OCI-LY7 (cell line): ENCODE measurements at regions not wholly inside any gene's neighbourhood (a gene's known extent, or its start where the extent isn't known, plus 50 kb on each side); places are given as distances from the start of the nearest gene placed in this dataset.

Experiments used
- EZH2phosphoT487 ChIP-seq: fragments of 200-600 bp; sonication (generic); IDR thresholded peaks from 2 replicates; pipeline ENCODE4 v1.6.1; 2018; ENCODE audit warnings: low read depth, borderline replicate concordance, mild to moderate bottlenecking, mixed run types, antibody characterized with exemption, low read length, moderate library complexity, mixed read lengths
- TF ChIP-seq, protein P1 (sequence below): fragments of 200-600 bp; sonication (generic); conservative IDR thresholded peaks from 2 replicates; pipeline ENCODE4 v1.5.1; 2014; ENCODE audit warnings: mild to moderate bottlenecking, antibody characterized with exemption, low read length, moderate library complexity, mixed read lengths

DNA sequence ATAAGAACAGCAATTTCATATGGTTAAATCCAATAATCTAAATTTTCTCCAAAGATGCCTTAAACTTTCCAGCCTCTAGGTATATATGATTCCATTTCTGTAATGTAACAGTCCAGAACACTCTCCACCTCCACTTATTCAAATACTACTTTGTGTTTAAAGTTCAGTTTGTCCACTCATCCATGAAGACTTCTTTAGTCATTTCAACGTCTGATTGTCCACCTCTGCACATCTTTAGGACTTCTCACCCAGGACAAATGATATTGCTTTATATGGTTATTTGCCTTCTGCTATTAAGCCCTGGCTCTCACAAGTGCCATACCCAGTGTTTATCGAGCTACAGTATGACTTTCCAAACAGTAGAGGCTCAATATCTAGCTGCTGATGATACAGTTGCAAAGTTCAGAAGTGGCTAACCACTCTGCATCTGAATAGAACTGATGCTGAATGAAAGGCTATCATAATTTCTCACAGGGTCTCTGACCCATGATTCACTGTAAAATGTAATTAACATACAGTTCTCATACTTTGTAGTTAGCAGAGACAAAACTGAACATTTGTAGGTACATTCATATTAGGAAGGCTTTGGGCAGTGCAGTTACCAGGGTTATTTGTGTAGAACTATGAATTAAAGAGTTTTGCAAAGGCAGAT lies 93.7 kb upstream of the MBNL1 start:
- TF ChIP-seq, protein P1, sequence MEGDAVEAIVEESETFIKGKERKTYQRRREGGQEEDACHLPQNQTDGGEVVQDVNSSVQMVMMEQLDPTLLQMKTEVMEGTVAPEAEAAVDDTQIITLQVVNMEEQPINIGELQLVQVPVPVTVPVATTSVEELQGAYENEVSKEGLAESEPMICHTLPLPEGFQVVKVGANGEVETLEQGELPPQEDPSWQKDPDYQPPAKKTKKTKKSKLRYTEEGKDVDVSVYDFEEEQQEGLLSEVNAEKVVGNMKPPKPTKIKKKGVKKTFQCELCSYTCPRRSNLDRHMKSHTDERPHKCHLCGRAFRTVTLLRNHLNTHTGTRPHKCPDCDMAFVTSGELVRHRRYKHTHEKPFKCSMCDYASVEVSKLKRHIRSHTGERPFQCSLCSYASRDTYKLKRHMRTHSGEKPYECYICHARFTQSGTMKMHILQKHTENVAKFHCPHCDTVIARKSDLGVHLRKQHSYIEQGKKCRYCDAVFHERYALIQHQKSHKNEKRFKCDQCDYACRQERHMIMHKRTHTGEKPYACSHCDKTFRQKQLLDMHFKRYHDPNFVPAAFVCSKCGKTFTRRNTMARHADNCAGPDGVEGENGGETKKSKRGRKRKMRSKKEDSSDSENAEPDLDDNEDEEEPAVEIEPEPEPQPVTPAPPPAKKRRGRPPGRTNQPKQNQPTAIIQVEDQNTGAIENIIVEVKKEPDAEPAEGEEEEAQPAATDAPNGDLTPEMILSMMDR: no peak
- TF ChIP-seq EZH2phosphoT487: no peak
